Sigmoid colon (tissue), 6 donors: ENCODE measurements at regions not wholly inside any gene's neighbourhood (a gene's known extent, or its start where the extent isn't known, plus 50 kb on each side); places are given as distances from the start of the nearest gene placed in this dataset.

Experiments used
- DNase-seq: peaks from one replicate; pipeline ENCODE4 v3.0.0-alpha.2; 2019
- H3K27ac ChIP-seq, 4 donors: fragments of 200-600 bp; sonication (generic); one replicate each; pipeline ENCODE4 v1.5.1; 2016 to 2019; ENCODE audit warnings: mild to moderate bottlenecking in 1 of 4
- H3K27me3 ChIP-seq, 3 donors: fragments of 200-600 bp; sonication (generic); one replicate each; pipeline ENCODE4 v1.5.1; 2019; ENCODE audit warnings: mild to moderate bottlenecking in 1 of 3
- H3K36me3 ChIP-seq, 4 donors: fragments of 200-600 bp; sonication (generic); one replicate each; pipeline ENCODE4 v1.5.1; 2016 to 2019
- H3K4me1 ChIP-seq, 4 donors: fragments of 200-600 bp; sonication (generic); one replicate each; pipeline ENCODE4 v1.5.1; 2017 to 2019
- H3K4me3 ChIP-seq, 4 donors: fragments of 200-600 bp; sonication (generic); one replicate each; pipeline ENCODE4 v1.5.1; 2017 to 2019; ENCODE audit warnings: mild to moderate bottlenecking in 2 of 4, moderate library complexity in 1 of 4
- H3K9me3 ChIP-seq, 4 donors: fragments of 200-600 bp in 3 of 4; sonication (generic) in 3 of 4; one replicate each; pipeline versions ENCODE4 v1.5.1 to v1.6.1; 2013 to 2019
- CTCF ChIP-seq, 4 experiments: fragments of 450-650 bp in 3 of 4; fragments of 200-600 bp in 1 of 4; IDR thresholded peaks; one replicate each; pipeline ENCODE4 v1.5.1; 2016 to 2019; ENCODE audit warnings: antibody characterized with exemption in 4 of 4, mild to moderate bottlenecking in 3 of 4, moderate library complexity in 2 of 4
- EP300 ChIP-seq, 4 donors: sonication (generic); formaldehyde crosslinking; IDR thresholded peaks; one replicate each; pipeline ENCODE4 v1.6.1; 2017; ENCODE audit warnings: antibody characterized with exemption in 4 of 4
- POLR2A ChIP-seq, 2 donors: fragments of 450-650 bp; IDR thresholded peaks; one replicate each; pipeline ENCODE4 v1.6.1; 2016; ENCODE audit warnings: antibody characterized with exemption in 2 of 2, mild to moderate bottlenecking in 2 of 2, moderate library complexity in 2 of 2
- POLR2AphosphoS5 ChIP-seq, 4 donors: sonication (generic); formaldehyde crosslinking; IDR thresholded peaks; one replicate each; pipeline ENCODE4 v1.6.1; 2017; ENCODE audit warnings: antibody characterized with exemption in 4 of 4
- WGBS, 2 donors: extraction: QIAGEN DNeasy Blood & Tissue Kit; methylation state at CpG; one replicate each; pipeline ENCODE4 v1.1.7; 2013; 5-methylcytosine and 5-hydroxymethylcytosine counted together
- intact Hi-C: fragments of 100-400 bp; cut with DNase I; formaldehyde crosslinking; loops from one replicate; pipeline ENCODE4 v1.15.1; 2023
- donor health status: healthy with polysubstance abuse.
- donor health status: healthy.

- no peak for DNase-seq
- Histone ChIP-seq H3K4me3 (no peak overlapping the region), H3K27ac (no peak overlapping the region), H3K4me1 (no peaks in the 10 kb centered on the region), H3K27me3 (no peaks in the 10 kb centered on the region), H3K9me3 (no peaks in the 10 kb centered on the region), H3K36me3 (no peaks in the 10 kb centered on the region)
- TF ChIP-seq EP300 (IDR thresholded peaks at IDR 0.05) (no peak), POLR2AphosphoS5 (IDR thresholded peaks at IDR 0.05) (no peak), POLR2A (IDR thresholded peaks at IDR 0.05) (no peak), CTCF (IDR thresholded peaks at IDR 0.05) (no peak)
- intact Hi-C loops: no loop called here
- 90 to 95% methylated on average over 1 of the region's 1 CpG for WGBS, 2 donors
Observed at GRCh38 chr9:12170456-12170855, 522.7 kb upstream of the TYRP1 start.

GRCh38 chr9:12178634-12179033 lies 514.6 kb upstream of the TYRP1 start:
- Histone ChIP-seq H3K27me3 (no peaks in the 10 kb centered on the region), H3K4me1 (no peaks in the 10 kb centered on the region), H3K4me3 (no peak overlapping the region), H3K36me3 (no peaks in the 10 kb centered on the region), H3K27ac (no peak overlapping the region), H3K9me3 (no peaks in the 10 kb centered on the region)
- intact Hi-C loops: no loop called here
- 88 to 89% methylated on average over 1 of the region's 1 CpG for WGBS, 2 donors
- TF ChIP-seq POLR2A (IDR thresholded peaks at IDR 0.05): no peak
- no peak for TF ChIP-seq EP300 (IDR thresholded peaks at IDR 0.05)
- DNase-seq: no peak

- Histone ChIP-seq H3K27ac (no peak overlapping the region), H3K4me3 (no peak overlapping the region), H3K4me1 (no peaks in the 10 kb centered on the region), H3K27me3 (no peaks in the 10 kb centered on the region), H3K9me3 (no peaks in the 10 kb centered on the region), H3K36me3 (no peaks in the 10 kb centered on the region)
- 90 to 98% methylated on average over 1 of the region's 1 CpG for WGBS, 2 donors
- no peak for TF ChIP-seq EP300 (IDR thresholded peaks at IDR 0.05)
- TF ChIP-seq POLR2AphosphoS5 (IDR thresholded peaks at IDR 0.05): no peak
- TF ChIP-seq POLR2A (IDR thresholded peaks at IDR 0.05): no peak
- TF ChIP-seq CTCF (IDR thresholded peaks at IDR 0.05): no peak
- intact Hi-C loops: no loop called here
- no peak for DNase-seq
Observed at GRCh38 chr9:12182806-12183205, 510.4 kb upstream of the TYRP1 start.

- Histone ChIP-seq H3K27me3 (no peaks in the 10 kb centered on the region), H3K4me1 (no peaks in the 10 kb centered on the region), H3K4me3 (no peak overlapping the region), H3K9me3 (no peaks in the 10 kb centered on the region), H3K27ac (no peak overlapping the region), H3K36me3 (no peaks in the 10 kb centered on the region)
- TF ChIP-seq POLR2A (IDR thresholded peaks at IDR 0.05) (no peak), POLR2AphosphoS5 (IDR thresholded peaks at IDR 0.05) (no peak), EP300 (IDR thresholded peaks at IDR 0.05) (no peak), CTCF (IDR thresholded peaks at IDR 0.05) (no peak)
- WGBS, 2 donors: 59 to 71% methylated on average over 3 of the region's 3 CpGs
- intact Hi-C loops: no loop called here
- no peak for DNase-seq
Observed at GRCh38 chr9:12183321-12183720, 509.9 kb upstream of the TYRP1 start.

DNA sequence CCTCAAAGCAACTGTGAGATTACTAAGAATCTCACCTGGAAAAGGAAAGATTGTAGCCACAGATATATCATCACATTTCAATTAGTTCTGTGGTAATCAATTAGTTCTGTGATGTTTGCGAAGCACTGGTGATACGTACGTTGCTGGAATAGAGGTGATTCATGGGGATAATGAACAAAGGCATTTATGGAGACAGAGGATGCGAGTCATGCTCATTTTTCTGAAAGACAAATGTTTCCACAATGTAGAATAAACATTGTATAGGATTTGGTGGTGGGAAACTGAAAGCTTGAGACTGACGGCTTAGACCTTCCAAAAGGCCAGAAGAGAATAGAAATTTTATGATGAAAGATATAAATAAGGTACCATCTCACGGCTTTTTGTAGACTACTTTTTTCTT lies 507.3 kb upstream of the TYRP1 start:
- H3K4me1 ChIP-seq: no peaks in the 10 kb centered on the region
- no peaks in the 10 kb centered on the region for H3K27me3 ChIP-seq
- no peak for DNase-seq

More for the DNA sequence above, 507.3 kb upstream of the TYRP1 start:
- Histone ChIP-seq H3K4me3 (no peak overlapping the region), H3K27ac (no peak overlapping the region), H3K36me3 (no peaks in the 10 kb centered on the region), H3K9me3 (no peaks in the 10 kb centered on the region)
- intact Hi-C loops: no loop called here
- TF ChIP-seq CTCF (IDR thresholded peaks at IDR 0.05) (no peak), POLR2AphosphoS5 (IDR thresholded peaks at IDR 0.05) (no peak), POLR2A (IDR thresholded peaks at IDR 0.05) (no peak), EP300 (IDR thresholded peaks at IDR 0.05) (no peak)
- 56 to 69% methylated on average over 6 of the region's 6 CpGs for WGBS, 2 donors
